ENCODE measurements at regions not wholly inside any gene's neighbourhood (a gene's known extent, or its start where the extent isn't known, plus 50 kb on each side); places are given as distances from the start of the nearest gene placed in this dataset.

- no peak for TF ChIP-seq ZNF660 (CRISPR knock-in tag; IDR thresholded peaks at IDR 0.05; ENCODE audit: borderline replicate concordance, low read depth)
- TF ChIP-seq LCORL (IDR thresholded peaks at IDR 0.05): no peak
- TF ChIP-seq LCORL (CRISPR knock-in tag; IDR thresholded peaks at IDR 0.05): no peak
- TF ChIP-seq, protein P1, sequence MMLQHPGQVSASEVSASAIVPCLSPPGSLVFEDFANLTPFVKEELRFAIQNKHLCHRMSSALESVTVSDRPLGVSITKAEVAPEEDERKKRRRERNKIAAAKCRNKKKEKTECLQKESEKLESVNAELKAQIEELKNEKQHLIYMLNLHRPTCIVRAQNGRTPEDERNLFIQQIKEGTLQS (CRISPR knock-in tag; IDR thresholded peaks at IDR 0.05): no peak
- no peak for TF ChIP-seq ZNF589 (CRISPR knock-in tag; conservative IDR thresholded peaks at IDR 0.05)
- TF ChIP-seq ZFX (CRISPR knock-in tag; IDR thresholded peaks at IDR 0.05; ENCODE audit: low read depth): no peak
Observed at GRCh38 chr20:52761867-52762266, 210.3 kb upstream of the TSHZ2 start.
